GM23338 (cell line): ENCODE measurements at regions not wholly inside any gene's neighbourhood (a gene's known extent, or its start where the extent isn't known, plus 50 kb on each side); places are given as distances from the start of the nearest gene placed in this dataset.

Source experiments
- ATAC-seq: fragments of 200-7000 bp; cut with Tn5 transposase; 3 replicates; pipeline ENCODE4 v1.9.1; 2020
- DNase-seq: peaks from one replicate; pipeline ENCODE4 v3.0.0-alpha.2; 2015; ENCODE audit warnings: low spot score
- H2AFZ ChIP-seq: fragments of 200-600 bp; sonication (generic); 2 replicates; pipeline ENCODE4 v1.8.0; 2016; ENCODE audit warnings: antibody characterized with exemption, mild to moderate bottlenecking, moderate library complexity
- H3F3A ChIP-seq: fragments of 200-600 bp; sonication (generic); replicated peaks from 2 replicates; pipeline ENCODE4 v1.8.0; 2017; ENCODE audit warnings: antibody characterized with exemption, mixed run types, low read depth
- H3K27ac ChIP-seq: fragments of 200-600 bp; sonication (generic); 2 replicates; pipeline ENCODE4 v1.6.1; 2016; ENCODE audit warnings: low read depth
- H3K27me3 ChIP-seq: fragments of 200-600 bp; sonication (generic); 2 replicates; pipeline ENCODE4 v1.8.0; 2016; ENCODE audit warnings: mild to moderate bottlenecking, mixed run types, moderate library complexity; ENCODE audit not compliant: insufficient read depth
- H3K36me3 ChIP-seq: fragments of 200-600 bp; sonication (generic); 2 replicates; pipeline ENCODE4 v1.8.0; 2016; ENCODE audit warnings: mild to moderate bottlenecking; ENCODE audit not compliant: insufficient read depth
- H3K4me1 ChIP-seq: fragments of 200-600 bp; sonication (generic); 2 replicates; pipeline ENCODE4 v1.8.0; 2016; ENCODE audit warnings: mild to moderate bottlenecking, moderate library complexity; ENCODE audit not compliant: insufficient read depth
- H3K4me2 ChIP-seq: fragments of 200-600 bp; sonication (generic); 2 replicates; pipeline ENCODE4 v1.7.1; 2017; ENCODE audit warnings: mixed run types
- H3K4me3 ChIP-seq: fragments of 200-600 bp; sonication (generic); 2 replicates; pipeline ENCODE4 v1.6.1; 2016; ENCODE audit warnings: mixed run types
- H3K79me2 ChIP-seq: fragments of 200-600 bp; sonication (generic); replicated peaks from 2 replicates; pipeline ENCODE4 v1.8.0; 2017; ENCODE audit warnings: mild to moderate bottlenecking; ENCODE audit not compliant: insufficient read depth
- H3K9me2 ChIP-seq: fragments of 200-600 bp; sonication (generic); 2 replicates; pipeline ENCODE4 v1.8.0; 2017; ENCODE audit not compliant: insufficient read depth
- H4K20me1 ChIP-seq: fragments of 200-600 bp; sonication (generic); replicated peaks from 2 replicates; pipeline ENCODE4 v1.8.0; 2017; ENCODE audit warnings: mild to moderate bottlenecking; ENCODE audit not compliant: insufficient read depth
- H3K27ac Mint-ChIP-seq: 2 replicates; pipeline ENCODE4 v1.8.0; 2020; ENCODE audit warnings: inconsistent platforms, mild to moderate bottlenecking, moderate library complexity, mixed read lengths
- H3K27me3 Mint-ChIP-seq: 3 replicates; pipeline ENCODE4 v1.8.0; 2022; ENCODE audit warnings: low read depth, mild to moderate bottlenecking, moderate library complexity, mixed read lengths, inconsistent platforms; ENCODE audit not compliant: insufficient read depth, poor library complexity
- H3K36me3 Mint-ChIP-seq: 3 replicates; pipeline ENCODE4 v1.8.0; 2021; ENCODE audit warnings: low read depth, mild to moderate bottlenecking, inconsistent platforms, moderate library complexity, mixed read lengths
- H3K4me1 Mint-ChIP-seq: 3 replicates; pipeline ENCODE4 v1.8.0; 2020; ENCODE audit warnings: mild to moderate bottlenecking, inconsistent platforms, mixed read lengths
- H3K4me3 Mint-ChIP-seq: 3 replicates; pipeline ENCODE4 v1.8.0; 2021; ENCODE audit warnings: moderate library complexity, mild to moderate bottlenecking, inconsistent platforms, mixed read lengths
- H3K9me3 Mint-ChIP-seq: 3 replicates; pipeline ENCODE4 v1.8.0; 2020; ENCODE audit warnings: moderate library complexity, mild to moderate bottlenecking, inconsistent platforms, mixed read lengths
- CREB1 ChIP-seq: fragments of 250-450 bp; sonication (Bioruptor Pico); IDR thresholded peaks from 2 replicates; pipeline ENCODE4 v1.5.0; 2020; ENCODE audit warnings: low read depth, mild to moderate bottlenecking, moderate library complexity
- ETS1 ChIP-seq: IDR thresholded peaks from 2 replicates; pipeline ENCODE4 v1.6.1; 2016; ENCODE audit warnings: antibody characterized with exemption
- EZH2 ChIP-seq: fragments of 200-600 bp; sonication (generic); IDR thresholded peaks from one replicate; pipeline ENCODE4 v1.8.0; 2017; ENCODE audit warnings: antibody characterized with exemption, mild to moderate bottlenecking, low read depth; ENCODE audit not compliant: unreplicated experiment
- EZH2phosphoT487 ChIP-seq: fragments of 200-600 bp; sonication (generic); IDR thresholded peaks from one replicate; pipeline ENCODE4 v1.8.1; 2018; ENCODE audit warnings: antibody characterized with exemption; ENCODE audit not compliant: unreplicated experiment
- JUNB ChIP-seq: IDR thresholded peaks from one replicate; pipeline ENCODE4 v1.6.1; 2016; ENCODE audit warnings: antibody characterized with exemption; ENCODE audit not compliant: unreplicated experiment
- NANOG ChIP-seq: IDR thresholded peaks from 2 replicates; pipeline ENCODE4 v1.6.1; 2016; ENCODE audit warnings: antibody characterized with exemption, borderline replicate concordance
- POLR2AphosphoS5 ChIP-seq: IDR thresholded peaks from 2 replicates; pipeline ENCODE4 v1.6.1; 2016; ENCODE audit warnings: antibody characterized with exemption, low read depth
- REST ChIP-seq: IDR thresholded peaks from one replicate; pipeline ENCODE4 v1.6.1; 2018; ENCODE audit warnings: antibody characterized with exemption; ENCODE audit not compliant: unreplicated experiment
- STAT1 ChIP-seq: IDR thresholded peaks from one replicate; pipeline ENCODE4 v1.6.1; 2016; ENCODE audit warnings: antibody characterized with exemption; ENCODE audit not compliant: unreplicated experiment
- ZNF114 ChIP-seq: fragments of 250-450 bp; sonication (Bioruptor Pico); IDR thresholded peaks from 2 replicates; pipeline ENCODE4 v1.5.0; 2020; ENCODE audit warnings: mild to moderate bottlenecking, moderate library complexity
- ZNF331 ChIP-seq: fragments of 250-450 bp; sonication (Bioruptor Pico); IDR thresholded peaks from 2 replicates; pipeline ENCODE4 v1.5.0; 2020; ENCODE audit warnings: low read depth, mild to moderate bottlenecking, moderate library complexity
- TF ChIP-seq, protein P1 (sequence below), 2 experiments: fragments of 200-600 bp in 1 of 2; sonication (generic) in 1 of 2; conservative IDR thresholded peaks; 2 replicates each; pipeline versions ENCODE4 v1.5.1 to v1.6.1; 2016 to 2017; ENCODE audit warnings: antibody characterized with exemption in 2 of 2, low read depth in 2 of 2, mild to moderate bottlenecking in 2 of 2, moderate library complexity in 1 of 2
- TF ChIP-seq, protein P2 (sequence below): fragments of 250-450 bp; sonication (Bioruptor Pico); IDR thresholded peaks from 2 replicates; pipeline ENCODE4 v1.5.0; 2020; ENCODE audit warnings: mild to moderate bottlenecking, moderate library complexity

DNA sequence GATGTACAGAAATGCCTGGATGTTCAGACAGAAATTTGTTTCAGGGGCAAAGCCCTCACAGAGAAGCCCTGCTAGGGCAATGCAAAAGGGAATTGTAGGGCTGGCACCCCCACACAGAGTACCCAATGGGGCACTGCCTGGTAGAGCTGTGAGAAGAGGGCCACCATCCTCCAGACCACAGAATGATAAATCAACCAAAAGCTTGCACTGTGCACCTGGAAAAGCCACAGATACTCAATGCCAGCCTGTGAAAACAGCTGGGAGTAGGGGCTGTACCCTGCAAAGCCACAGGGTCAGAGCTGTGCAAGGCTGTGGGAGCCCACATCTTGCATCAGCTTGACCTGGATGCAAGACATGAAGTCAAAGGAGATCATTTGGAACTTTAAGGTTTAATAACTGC, 477.9 kb upstream of the NECTIN3 start:
- Histone ChIP-seq H3K9me2 (peaks cover 9% of the 10 kb centered on the region), H3K4me1 (peaks cover 15% of the 10 kb centered on the region), H3K4me3 (no peak overlapping the region), H4K20me1 (no peaks in the 10 kb centered on the region), H3K36me3 (no peaks in the 10 kb centered on the region), H3K27me3 (no peaks in the 10 kb centered on the region), H3K4me2 (no peak overlapping the region), H2AFZ (no peak overlapping the region), H3K27ac (no peak overlapping the region), H3F3A (no peaks in the 10 kb centered on the region), H3K79me2 (no peaks in the 10 kb centered on the region)
- Mint-ChIP-seq H3K36me3 (peaks cover 59% of the 10 kb centered on the region), H3K4me3 (no peak overlapping the region), H3K27ac (no peak overlapping the region), H3K9me3 (peaks cover 43% of the 10 kb centered on the region), H3K4me1 (peaks cover 11% of the 10 kb centered on the region), H3K27me3 (no peaks in the 10 kb centered on the region)
- TF ChIP-seq ETS1 (no peak), ZNF331 (CRISPR knock-in tag) (no peak), ZNF114 (CRISPR knock-in tag) (no peak), JUNB (no peak), EZH2 (no peak), CREB1 (CRISPR knock-in tag) (no peak), NANOG (no peak), POLR2AphosphoS5 (no peak), REST (no peak), STAT1 (no peak), EZH2phosphoT487 (no peak)
- TF ChIP-seq, protein P1, sequence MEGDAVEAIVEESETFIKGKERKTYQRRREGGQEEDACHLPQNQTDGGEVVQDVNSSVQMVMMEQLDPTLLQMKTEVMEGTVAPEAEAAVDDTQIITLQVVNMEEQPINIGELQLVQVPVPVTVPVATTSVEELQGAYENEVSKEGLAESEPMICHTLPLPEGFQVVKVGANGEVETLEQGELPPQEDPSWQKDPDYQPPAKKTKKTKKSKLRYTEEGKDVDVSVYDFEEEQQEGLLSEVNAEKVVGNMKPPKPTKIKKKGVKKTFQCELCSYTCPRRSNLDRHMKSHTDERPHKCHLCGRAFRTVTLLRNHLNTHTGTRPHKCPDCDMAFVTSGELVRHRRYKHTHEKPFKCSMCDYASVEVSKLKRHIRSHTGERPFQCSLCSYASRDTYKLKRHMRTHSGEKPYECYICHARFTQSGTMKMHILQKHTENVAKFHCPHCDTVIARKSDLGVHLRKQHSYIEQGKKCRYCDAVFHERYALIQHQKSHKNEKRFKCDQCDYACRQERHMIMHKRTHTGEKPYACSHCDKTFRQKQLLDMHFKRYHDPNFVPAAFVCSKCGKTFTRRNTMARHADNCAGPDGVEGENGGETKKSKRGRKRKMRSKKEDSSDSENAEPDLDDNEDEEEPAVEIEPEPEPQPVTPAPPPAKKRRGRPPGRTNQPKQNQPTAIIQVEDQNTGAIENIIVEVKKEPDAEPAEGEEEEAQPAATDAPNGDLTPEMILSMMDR (conservative IDR thresholded peaks at IDR 0.05; ENCODE audit: low read depth in 2 of 2) = no peak
- TF ChIP-seq, protein P2, sequence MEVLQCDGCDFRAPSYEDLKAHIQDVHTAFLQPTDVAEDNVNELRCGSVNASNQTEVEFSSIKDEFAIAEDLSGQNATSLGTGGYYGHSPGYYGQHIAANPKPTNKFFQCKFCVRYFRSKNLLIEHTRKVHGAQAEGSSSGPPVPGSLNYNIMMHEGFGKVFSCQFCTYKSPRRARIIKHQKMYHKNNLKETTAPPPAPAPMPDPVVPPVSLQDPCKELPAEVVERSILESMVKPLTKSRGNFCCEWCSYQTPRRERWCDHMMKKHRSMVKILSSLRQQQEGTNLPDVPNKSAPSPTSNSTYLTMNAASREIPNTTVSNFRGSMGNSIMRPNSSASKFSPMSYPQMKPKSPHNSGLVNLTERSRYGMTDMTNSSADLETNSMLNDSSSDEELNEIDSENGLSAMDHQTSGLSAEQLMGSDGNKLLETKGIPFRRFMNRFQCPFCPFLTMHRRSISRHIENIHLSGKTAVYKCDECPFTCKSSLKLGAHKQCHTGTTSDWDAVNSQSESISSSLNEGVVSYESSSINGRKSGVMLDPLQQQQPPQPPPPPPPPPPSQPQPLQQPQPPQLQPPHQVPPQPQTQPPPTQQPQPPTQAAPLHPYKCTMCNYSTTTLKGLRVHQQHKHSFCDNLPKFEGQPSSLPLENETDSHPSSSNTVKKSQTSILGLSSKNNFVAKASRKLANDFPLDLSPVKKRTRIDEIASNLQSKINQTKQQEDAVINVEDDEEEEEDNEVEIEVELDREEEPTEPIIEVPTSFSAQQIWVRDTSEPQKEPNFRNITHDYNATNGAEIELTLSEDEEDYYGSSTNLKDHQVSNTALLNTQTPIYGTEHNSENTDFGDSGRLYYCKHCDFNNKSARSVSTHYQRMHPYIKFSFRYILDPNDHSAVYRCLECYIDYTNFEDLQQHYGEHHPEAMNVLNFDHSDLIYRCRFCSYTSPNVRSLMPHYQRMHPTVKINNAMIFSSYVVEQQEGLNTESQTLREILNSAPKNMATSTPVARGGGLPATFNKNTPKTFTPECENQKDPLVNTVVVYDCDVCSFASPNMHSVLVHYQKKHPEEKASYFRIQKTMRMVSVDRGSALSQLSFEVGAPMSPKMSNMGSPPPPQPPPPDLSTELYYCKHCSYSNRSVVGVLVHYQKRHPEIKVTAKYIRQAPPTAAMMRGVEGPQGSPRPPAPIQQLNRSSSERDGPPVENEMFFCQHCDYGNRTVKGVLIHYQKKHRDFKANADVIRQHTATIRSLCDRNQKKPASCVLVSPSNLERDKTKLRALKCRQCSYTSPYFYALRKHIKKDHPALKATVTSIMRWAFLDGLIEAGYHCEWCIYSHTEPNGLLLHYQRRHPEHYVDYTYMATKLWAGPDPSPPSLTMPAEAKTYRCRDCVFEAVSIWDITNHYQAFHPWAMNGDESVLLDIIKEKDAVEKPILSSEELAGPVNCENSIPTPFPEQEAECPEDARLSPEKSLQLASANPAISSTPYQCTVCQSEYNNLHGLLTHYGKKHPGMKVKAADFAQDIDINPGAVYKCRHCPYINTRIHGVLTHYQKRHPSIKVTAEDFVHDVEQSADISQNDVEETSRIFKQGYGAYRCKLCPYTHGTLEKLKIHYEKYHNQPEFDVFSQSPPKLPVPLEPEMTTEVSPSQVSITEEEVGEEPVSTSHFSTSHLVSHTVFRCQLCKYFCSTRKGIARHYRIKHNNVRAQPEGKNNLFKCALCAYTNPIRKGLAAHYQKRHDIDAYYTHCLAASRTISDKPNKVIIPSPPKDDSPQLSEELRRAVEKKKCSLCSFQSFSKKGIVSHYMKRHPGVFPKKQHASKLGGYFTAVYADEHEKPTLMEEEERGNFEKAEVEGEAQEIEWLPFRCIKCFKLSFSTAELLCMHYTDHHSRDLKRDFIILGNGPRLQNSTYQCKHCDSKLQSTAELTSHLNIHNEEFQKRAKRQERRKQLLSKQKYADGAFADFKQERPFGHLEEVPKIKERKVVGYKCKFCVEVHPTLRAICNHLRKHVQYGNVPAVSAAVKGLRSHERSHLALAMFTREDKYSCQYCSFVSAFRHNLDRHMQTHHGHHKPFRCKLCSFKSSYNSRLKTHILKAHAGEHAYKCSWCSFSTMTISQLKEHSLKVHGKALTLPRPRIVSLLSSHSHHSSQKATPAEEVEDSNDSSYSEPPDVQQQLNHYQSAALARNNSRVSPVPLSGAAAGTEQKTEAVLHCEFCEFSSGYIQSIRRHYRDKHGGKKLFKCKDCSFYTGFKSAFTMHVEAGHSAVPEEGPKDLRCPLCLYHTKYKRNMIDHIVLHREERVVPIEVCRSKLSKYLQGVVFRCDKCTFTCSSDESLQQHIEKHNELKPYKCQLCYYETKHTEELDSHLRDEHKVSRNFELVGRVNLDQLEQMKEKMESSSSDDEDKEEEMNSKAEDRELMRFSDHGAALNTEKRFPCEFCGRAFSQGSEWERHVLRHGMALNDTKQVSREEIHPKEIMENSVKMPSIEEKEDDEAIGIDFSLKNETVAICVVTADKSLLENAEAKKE (CRISPR knock-in tag) = no peak
- DNase-seq = no peak
- ATAC-seq = no peak
